Ishikawa (cell line): ENCODE measurements at regions not wholly inside any gene's neighbourhood (a gene's known extent, or its start where the extent isn't known, plus 50 kb on each side); places are given as distances from the start of the nearest gene placed in this dataset.

Experiments used
- CEBPB ChIP-seq: IDR thresholded peaks from 2 replicates; pipeline ENCODE4 v1.6.1; 2012
- CREB1 ChIP-seq: IDR thresholded peaks from 2 replicates; pipeline ENCODE4 v1.6.1; 2012; ENCODE audit warnings: low read depth
- EGR1 ChIP-seq: IDR thresholded peaks from 2 replicates; pipeline ENCODE4 v1.6.1; 2012
- EP300 ChIP-seq: IDR thresholded peaks from 2 replicates; pipeline ENCODE4 v1.6.1; 2012; ENCODE audit warnings: borderline replicate concordance
- FOXM1 ChIP-seq: IDR thresholded peaks from 2 replicates; pipeline ENCODE4 v1.6.1; 2012; ENCODE audit warnings: low read depth, borderline replicate concordance
- NFIC ChIP-seq: IDR thresholded peaks from 2 replicates; pipeline ENCODE4 v1.6.1; 2012
- RAD21 ChIP-seq: IDR thresholded peaks from 2 replicates; pipeline ENCODE4 v1.6.1; 2012; ENCODE audit warnings: low read depth
- TAF1 ChIP-seq: IDR thresholded peaks from 2 replicates; pipeline ENCODE4 v1.6.1; 2012; ENCODE audit warnings: low read depth, mild to moderate bottlenecking
- TCF12 ChIP-seq: IDR thresholded peaks from 2 replicates; pipeline ENCODE4 v1.6.1; 2012; ENCODE audit warnings: low read depth
- TEAD4 ChIP-seq: IDR thresholded peaks from 2 replicates; pipeline ENCODE4 v1.6.1; 2012
- YY1 ChIP-seq: IDR thresholded peaks from 2 replicates; pipeline ENCODE4 v1.6.1; 2012; ENCODE audit warnings: low read depth
- ZBTB7A ChIP-seq: IDR thresholded peaks from 2 replicates; pipeline ENCODE4 v1.6.1; 2012; ENCODE audit warnings: low read depth
- TF ChIP-seq, protein P1 (sequence below): IDR thresholded peaks from 2 replicates; pipeline ENCODE4 v1.6.1; 2012
- TF ChIP-seq, protein P2 (sequence below): IDR thresholded peaks from 2 replicates; pipeline ENCODE4 v1.6.1; 2012; ENCODE audit warnings: low read depth, mild to moderate bottlenecking
- TF ChIP-seq, protein P3 (sequence below): IDR thresholded peaks from 2 replicates; pipeline ENCODE4 v1.6.1; 2012

DNA sequence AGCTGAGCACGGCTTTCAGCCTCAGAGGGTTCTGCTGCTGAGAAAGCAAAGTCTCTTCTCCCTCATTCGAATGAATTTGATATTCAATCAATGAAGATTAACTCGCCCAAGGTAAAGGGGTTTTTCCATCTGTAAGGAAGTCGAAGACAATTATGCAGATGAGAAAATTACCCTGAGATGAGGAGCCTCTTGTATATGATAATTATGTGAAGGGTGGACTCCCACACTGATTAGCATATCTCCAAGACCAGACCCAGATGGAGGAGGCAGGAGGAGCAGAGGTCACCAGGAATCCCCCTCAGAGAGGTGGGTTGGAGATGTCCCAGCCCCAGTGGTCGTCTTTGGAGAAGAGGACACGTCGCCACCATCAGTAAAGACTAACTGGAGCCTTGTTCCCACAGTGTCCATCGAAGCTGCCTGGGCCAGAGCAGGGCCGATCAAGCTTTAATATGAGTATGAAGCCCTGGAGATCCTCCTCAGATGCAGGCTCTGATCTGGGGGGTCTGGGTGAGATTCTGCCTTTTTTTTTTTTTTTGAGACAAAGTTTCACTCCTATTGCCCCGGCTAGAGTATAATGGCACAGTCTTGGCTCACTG lies 61.5 kb upstream of the LHX1 start:
- no peak for TF ChIP-seq TAF1
- no peak for TF ChIP-seq NFIC
- TF ChIP-seq EGR1 = no peak

DNA sequence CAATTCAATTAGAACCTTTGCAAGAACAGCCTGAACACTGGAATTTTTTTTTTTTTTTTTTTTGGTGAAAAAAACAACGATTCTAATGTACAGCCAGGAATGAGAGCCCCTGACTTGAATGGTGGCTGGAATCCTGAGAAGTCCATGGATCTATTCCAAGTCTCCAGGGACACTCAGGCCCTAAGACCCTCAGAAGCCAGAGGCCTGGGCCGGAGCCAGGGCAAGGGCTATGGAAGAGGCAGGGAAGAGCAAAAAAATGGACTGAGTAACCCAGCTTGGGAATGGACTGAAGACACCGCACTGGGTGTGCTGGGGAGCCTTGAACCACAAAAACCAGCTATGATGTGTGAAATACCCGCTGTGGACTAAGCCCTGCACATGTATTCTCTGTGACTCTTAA lies 60.3 kb upstream of the LHX1 start:
- TF ChIP-seq, protein P1, sequence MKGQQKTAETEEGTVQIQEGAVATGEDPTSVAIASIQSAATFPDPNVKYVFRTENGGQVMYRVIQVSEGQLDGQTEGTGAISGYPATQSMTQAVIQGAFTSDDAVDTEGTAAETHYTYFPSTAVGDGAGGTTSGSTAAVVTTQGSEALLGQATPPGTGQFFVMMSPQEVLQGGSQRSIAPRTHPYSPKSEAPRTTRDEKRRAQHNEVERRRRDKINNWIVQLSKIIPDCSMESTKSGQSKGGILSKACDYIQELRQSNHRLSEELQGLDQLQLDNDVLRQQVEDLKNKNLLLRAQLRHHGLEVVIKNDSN = no peak
- TF ChIP-seq, protein P2, sequence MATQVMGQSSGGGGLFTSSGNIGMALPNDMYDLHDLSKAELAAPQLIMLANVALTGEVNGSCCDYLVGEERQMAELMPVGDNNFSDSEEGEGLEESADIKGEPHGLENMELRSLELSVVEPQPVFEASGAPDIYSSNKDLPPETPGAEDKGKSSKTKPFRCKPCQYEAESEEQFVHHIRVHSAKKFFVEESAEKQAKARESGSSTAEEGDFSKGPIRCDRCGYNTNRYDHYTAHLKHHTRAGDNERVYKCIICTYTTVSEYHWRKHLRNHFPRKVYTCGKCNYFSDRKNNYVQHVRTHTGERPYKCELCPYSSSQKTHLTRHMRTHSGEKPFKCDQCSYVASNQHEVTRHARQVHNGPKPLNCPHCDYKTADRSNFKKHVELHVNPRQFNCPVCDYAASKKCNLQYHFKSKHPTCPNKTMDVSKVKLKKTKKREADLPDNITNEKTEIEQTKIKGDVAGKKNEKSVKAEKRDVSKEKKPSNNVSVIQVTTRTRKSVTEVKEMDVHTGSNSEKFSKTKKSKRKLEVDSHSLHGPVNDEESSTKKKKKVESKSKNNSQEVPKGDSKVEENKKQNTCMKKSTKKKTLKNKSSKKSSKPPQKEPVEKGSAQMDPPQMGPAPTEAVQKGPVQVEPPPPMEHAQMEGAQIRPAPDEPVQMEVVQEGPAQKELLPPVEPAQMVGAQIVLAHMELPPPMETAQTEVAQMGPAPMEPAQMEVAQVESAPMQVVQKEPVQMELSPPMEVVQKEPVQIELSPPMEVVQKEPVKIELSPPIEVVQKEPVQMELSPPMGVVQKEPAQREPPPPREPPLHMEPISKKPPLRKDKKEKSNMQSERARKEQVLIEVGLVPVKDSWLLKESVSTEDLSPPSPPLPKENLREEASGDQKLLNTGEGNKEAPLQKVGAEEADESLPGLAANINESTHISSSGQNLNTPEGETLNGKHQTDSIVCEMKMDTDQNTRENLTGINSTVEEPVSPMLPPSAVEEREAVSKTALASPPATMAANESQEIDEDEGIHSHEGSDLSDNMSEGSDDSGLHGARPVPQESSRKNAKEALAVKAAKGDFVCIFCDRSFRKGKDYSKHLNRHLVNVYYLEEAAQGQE = no peak
- no peak for TF ChIP-seq CREB1
- TF ChIP-seq FOXM1 = no peak
- no peak for TF ChIP-seq NFIC
- TF ChIP-seq EGR1 = no peak
- no peak for TF ChIP-seq TEAD4
- no peak for TF ChIP-seq TCF12
- TF ChIP-seq, protein P3, sequence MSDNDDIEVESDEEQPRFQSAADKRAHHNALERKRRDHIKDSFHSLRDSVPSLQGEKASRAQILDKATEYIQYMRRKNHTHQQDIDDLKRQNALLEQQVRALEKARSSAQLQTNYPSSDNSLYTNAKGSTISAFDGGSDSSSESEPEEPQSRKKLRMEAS = no peak
- TF ChIP-seq CEBPB = no peak
- TF ChIP-seq ZBTB7A = no peak
- TF ChIP-seq EP300 = no peak
- no peak for TF ChIP-seq RAD21
- no peak for TF ChIP-seq TAF1
- TF ChIP-seq YY1 = no peak

DNA sequence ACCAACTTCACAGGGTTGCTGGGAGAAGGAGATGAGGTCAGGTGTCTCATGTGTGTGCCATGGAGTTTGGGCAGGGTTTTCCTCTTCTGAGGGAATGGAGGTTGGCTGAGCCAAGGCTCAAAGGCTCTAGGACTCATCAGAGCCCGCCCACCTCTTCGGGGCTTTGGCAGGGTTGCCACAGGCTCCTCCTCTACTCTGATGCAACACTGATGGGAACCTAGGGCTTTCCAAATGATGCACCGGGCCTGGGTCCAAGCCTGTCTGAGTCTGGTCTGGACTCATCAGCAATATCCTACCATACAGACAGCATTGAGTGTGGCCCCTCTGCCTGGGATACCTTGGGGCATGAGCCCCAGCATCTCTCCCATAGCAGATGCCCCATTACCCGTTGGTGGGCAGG lies 59.5 kb upstream of the LHX1 start:
- no peak for TF ChIP-seq YY1

DNA sequence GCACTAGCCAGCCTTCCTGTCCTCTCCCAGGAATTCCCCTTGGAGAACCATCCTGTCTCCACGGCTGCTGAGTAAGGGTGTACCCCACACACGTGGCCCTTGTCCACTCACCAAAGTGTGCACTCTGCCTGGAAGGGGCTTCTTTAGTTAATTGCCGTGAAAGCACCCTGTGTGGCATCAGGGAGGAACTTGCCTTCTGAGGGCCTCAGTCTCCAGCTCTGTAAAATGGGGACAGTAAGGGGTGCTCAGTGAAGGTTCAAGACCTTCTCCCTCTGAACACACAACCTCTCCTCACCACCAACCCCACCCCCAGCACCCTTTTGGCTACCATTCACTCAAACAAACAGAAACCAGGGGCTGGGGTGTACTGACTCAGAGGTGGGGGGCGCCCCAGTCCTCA lies 59.1 kb upstream of the LHX1 start:
- TF ChIP-seq TCF12 = no peak
- TF ChIP-seq YY1 = no peak
- no peak for TF ChIP-seq RAD21
- no peak for TF ChIP-seq EGR1
- TF ChIP-seq CEBPB = no peak
- TF ChIP-seq ZBTB7A = no peak
- TF ChIP-seq, protein P3 = no peak
- no peak for TF ChIP-seq FOXM1

DNA sequence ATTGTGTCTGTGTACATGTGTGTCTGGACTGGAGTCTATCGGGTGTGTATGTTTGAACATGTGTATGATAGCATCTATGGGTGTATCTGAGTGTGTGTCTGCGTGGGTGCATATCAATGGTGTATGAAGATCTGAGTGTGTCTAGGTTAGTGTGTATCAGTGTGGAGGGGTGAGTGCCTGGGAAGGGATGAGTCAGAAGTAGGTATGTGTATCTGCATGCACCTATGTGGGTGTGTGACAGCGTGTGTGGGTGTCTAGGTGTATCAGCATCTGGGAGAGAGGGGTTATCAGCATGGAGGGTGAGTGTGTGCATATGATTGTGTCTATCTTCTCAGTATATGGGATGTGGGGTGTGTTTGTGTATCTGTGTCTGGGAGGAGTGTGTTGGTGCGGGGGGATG lies 58.2 kb upstream of the LHX1 start:
- no peak for TF ChIP-seq YY1
- no peak for TF ChIP-seq ZBTB7A
- no peak for TF ChIP-seq TCF12
- TF ChIP-seq CREB1 = no peak
- TF ChIP-seq, protein P2 = no peak
- TF ChIP-seq, protein P1 = no peak
- TF ChIP-seq TAF1 = no peak
- TF ChIP-seq RAD21 = no peak
- TF ChIP-seq EP300 = no peak
- no peak for TF ChIP-seq FOXM1
- no peak for TF ChIP-seq TEAD4
- no peak for TF ChIP-seq CEBPB
- TF ChIP-seq EGR1 = no peak
- TF ChIP-seq NFIC = no peak
- TF ChIP-seq, protein P3 = no peak

DNA sequence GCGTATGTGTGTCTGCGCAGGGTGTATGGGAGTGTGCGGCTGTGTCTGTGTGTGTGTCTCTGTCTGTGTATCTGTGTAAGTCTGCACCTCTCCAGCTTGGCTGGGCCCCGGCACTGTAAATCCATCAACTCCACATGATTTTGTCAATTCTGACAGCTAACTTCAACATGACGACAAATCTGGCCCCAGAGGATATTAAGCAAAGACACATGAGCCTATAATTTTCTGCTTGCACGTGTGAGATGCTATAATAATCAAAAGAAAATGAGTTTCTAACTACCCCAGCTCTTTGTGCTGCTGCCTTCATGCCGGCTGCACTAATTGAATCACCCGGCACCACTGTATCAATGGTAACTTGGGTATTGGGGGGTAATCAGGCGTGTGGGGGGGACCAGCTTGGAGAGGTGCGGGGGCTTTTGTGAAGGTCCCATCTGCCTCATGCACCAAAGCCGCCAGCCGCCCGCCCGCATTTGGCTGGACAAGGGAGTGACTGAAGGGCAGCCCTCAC lies 57.6 kb upstream of the LHX1 start:
- no peak for TF ChIP-seq NFIC
- TF ChIP-seq, protein P3 = no peak
- TF ChIP-seq TEAD4 = no peak
- TF ChIP-seq, protein P1 = no peak
- TF ChIP-seq, protein P2 = no peak
- TF ChIP-seq FOXM1 = no peak
- TF ChIP-seq CREB1 = no peak
- no peak for TF ChIP-seq ZBTB7A
- TF ChIP-seq YY1 = no peak
- no peak for TF ChIP-seq EGR1
- TF ChIP-seq TCF12 = no peak
- no peak for TF ChIP-seq EP300
- TF ChIP-seq CEBPB = no peak
- TF ChIP-seq RAD21 = no peak
- no peak for TF ChIP-seq TAF1
